ENCODE measurements at regions not wholly inside any gene's neighbourhood (a gene's known extent, or its start where the extent isn't known, plus 50 kb on each side); places are given as distances from the start of the nearest gene placed in this dataset.

GRCh38 chr6:110035321-110035720 lies 57.2 kb downstream of the GPR6 start:
- Histone ChIP-seq H3K4me3 (no peak overlapping the region), H3K4me1 (replicated peaks; ENCODE audit: insufficient read depth) (peaks cover 12% of the 10 kb centered on the region), H3K9me2 (ENCODE audit: insufficient read depth) (no peaks in the 10 kb centered on the region), H3K27me3 (ENCODE audit: insufficient read depth, low read depth) (no peaks in the 10 kb centered on the region), H3F3A (ENCODE audit: insufficient read depth, low read depth) (no peaks in the 10 kb centered on the region), H3K4me2 (no peak overlapping the region), H4K20me1 (ENCODE audit: insufficient read depth) (no peaks in the 10 kb centered on the region), H3K79me2 (ENCODE audit: low read depth) (no peaks in the 10 kb centered on the region), H3K9me3 (ENCODE audit: insufficient read depth, low read depth) (no peaks in the 10 kb centered on the region), H3K36me3 (ENCODE audit: low read depth) (no peaks in the 10 kb centered on the region), H3K27ac (no peak overlapping the region), H2AFZ (no peak overlapping the region)
- CTCF ChIA-PET, result no interaction called here
- BruUV-seq (replicated peaks), result no TSS peak
- intact Hi-C loops (cut with micrococcal nuclease; ENCODE audit: unreplicated experiment), result no loop called here
- POLR2A ChIA-PET (ENCODE audit: unreplicated experiment), result no interaction called here
- DNase-seq, result no peak
- TF ChIP-seq CTCF (conservative IDR thresholded peaks at IDR 0.05) (no peak), EZH2 (IDR thresholded peaks at IDR 0.05; ENCODE audit: low read depth) (no peak)

- no peaks in the 10 kb centered on the region for H4K20me1 ChIP-seq (ENCODE audit: insufficient read depth)
- H3K36me3 ChIP-seq (ENCODE audit: low read depth), result no peaks in the 10 kb centered on the region
- CTCF ChIA-PET, result no interaction called here
- no peaks in the 10 kb centered on the region for H3F3A ChIP-seq (ENCODE audit: insufficient read depth, low read depth)
- H2AFZ ChIP-seq, result no peak overlapping the region
- no peak for TF ChIP-seq EZH2 (IDR thresholded peaks at IDR 0.05; ENCODE audit: low read depth)
- TF ChIP-seq CTCF (conservative IDR thresholded peaks at IDR 0.05), result no peak
- no peak overlapping the region for H3K4me3 ChIP-seq
- intact Hi-C loops (cut with micrococcal nuclease; ENCODE audit: unreplicated experiment), result no loop called here
- BruUV-seq (replicated peaks), result no TSS peak
- no peaks in the 10 kb centered on the region for H3K9me3 ChIP-seq (ENCODE audit: insufficient read depth, low read depth)
- no peak for DNase-seq
- H3K9me2 ChIP-seq (ENCODE audit: insufficient read depth), result no peaks in the 10 kb centered on the region
- POLR2A ChIA-PET (ENCODE audit: unreplicated experiment), result no interaction called here
- peaks cover 12% of the 10 kb centered on the region for H3K4me1 ChIP-seq (replicated peaks; ENCODE audit: insufficient read depth)
- H3K27ac ChIP-seq, result no peak overlapping the region
- no peaks in the 10 kb centered on the region for H3K79me2 ChIP-seq (ENCODE audit: low read depth)
- H3K27me3 ChIP-seq (ENCODE audit: insufficient read depth, low read depth), result no peaks in the 10 kb centered on the region
- no peak overlapping the region for H3K4me2 ChIP-seq
Measured at GRCh38 chr6:110036408-110037302, 58.5 kb downstream of the GPR6 start.

- H3K9me2 ChIP-seq (ENCODE audit: insufficient read depth), result no peaks in the 10 kb centered on the region
- no peak overlapping the region for H3K27ac ChIP-seq
- H3K36me3 ChIP-seq (ENCODE audit: low read depth), result no peaks in the 10 kb centered on the region
- no TSS peak for BruUV-seq (replicated peaks)
- TF ChIP-seq CTCF (conservative IDR thresholded peaks at IDR 0.05), result no peak
- TF ChIP-seq EZH2 (IDR thresholded peaks at IDR 0.05; ENCODE audit: low read depth), result no peak
- H3F3A ChIP-seq (ENCODE audit: insufficient read depth, low read depth), result no peaks in the 10 kb centered on the region
- H3K9me3 ChIP-seq (ENCODE audit: insufficient read depth, low read depth), result no peaks in the 10 kb centered on the region
- peaks cover 12% of the 10 kb centered on the region for H3K4me1 ChIP-seq (replicated peaks; ENCODE audit: insufficient read depth)
- H2AFZ ChIP-seq, result no peak overlapping the region
- CTCF ChIA-PET, result interaction anchor here (1.2 to 1.7 kb wide), 2 partner anchors 145 to 334 kb away, joined by 3 to 6 read pairs; no protein-coding TSS in a partner anchor
- DNase-seq, result no peak
- intact Hi-C loops (cut with micrococcal nuclease; ENCODE audit: unreplicated experiment), result loop anchor here (2.0 kb wide), 2 partner anchors 353 to 511 kb away; no protein-coding TSS in a partner anchor
- no peaks in the 10 kb centered on the region for H3K79me2 ChIP-seq (ENCODE audit: low read depth)
- H4K20me1 ChIP-seq (ENCODE audit: insufficient read depth), result no peaks in the 10 kb centered on the region
- POLR2A ChIA-PET (ENCODE audit: unreplicated experiment), result no interaction called here
- H3K4me2 ChIP-seq, result no peak overlapping the region
- H3K27me3 ChIP-seq (ENCODE audit: insufficient read depth, low read depth), result no peaks in the 10 kb centered on the region
- no peak overlapping the region for H3K4me3 ChIP-seq
Measured at GRCh38 chr6:110037726-110038295, 59.7 kb downstream of the GPR6 start.
